ENCODE measurements at regions not wholly inside any gene's neighbourhood (a gene's known extent, or its start where the extent isn't known, plus 50 kb on each side); places are given as distances from the start of the nearest gene placed in this dataset.

GRCh38 chrX:8237718-8238117, 66.7 kb upstream of the VCX2 start:
- no peaks in the 10 kb centered on the region for H3K36me3 ChIP-seq (ENCODE audit: control insufficient read depth in 2 of 4, insufficient read depth in 4 of 4, low read length in 3 of 4)
- H3K18ac ChIP-seq (ENCODE audit: extremely low read depth, low read length) = no peak overlapping the region
- ChIA-PET POLR2A (ENCODE audit: partially characterized antibody) (no interaction called here), CTCF (ENCODE audit: partially characterized antibody) (interaction anchor here (0.5 to 1.3 kb wide), 2 partner anchors 18 to 21 kb away, joined by 4 read pairs; no protein-coding TSS in a partner anchor)
- no peak overlapping the region for H3K27ac ChIP-seq (ENCODE audit: low read depth, low read length)
- FAIRE-seq (peak; percentile 36), DNase-seq (ENCODE audit: low read depth in 1 of 2, low spot score in 2 of 2) (no peak)
- H2BK120ac ChIP-seq (replicated peaks; ENCODE audit: low read depth, low read length) = no peak overlapping the region
- H3K56ac ChIP-seq (replicated peaks; ENCODE audit: insufficient read length, low read depth, low read length) = no peak overlapping the region
- H3K23me2 ChIP-seq (ENCODE audit: low read depth, low read length) = no peaks in the 10 kb centered on the region
- 91% methylated on average over 6 of the region's 6 CpGs; no CpG with 5 or more reads in 1 of the 2 experiments for WGBS, 2 experiments (ENCODE audit: extremely low coverage in 1 of 2, insufficient coverage in 1 of 2, insufficient read length in 1 of 2, insufficient replicate concordance in 2 of 2, low coverage in 1 of 2, low lambda C conversion rate in 2 of 2, missing lambda C conversion rate in 1 of 2)
- H3K4me3 ChIP-seq (ENCODE audit: extremely low read depth in 1 of 4, insufficient read depth in 2 of 4, low read depth in 3 of 4, low read length in 4 of 4) = no peak overlapping the region
- H3K79me1 ChIP-seq (ENCODE audit: low read depth, low read length) = no peaks in the 10 kb centered on the region
- H3K79me2 ChIP-seq (ENCODE audit: control insufficient read depth in 1 of 2, insufficient read depth in 2 of 2, low read length in 2 of 2) = no peaks in the 10 kb centered on the region
- H3K4ac ChIP-seq (replicated peaks; ENCODE audit: insufficient read length, low read depth, low read length) = no peak overlapping the region
- no peak overlapping the region for H2AFZ ChIP-seq (ENCODE audit: low read length)
- H3K14ac ChIP-seq (ENCODE audit: insufficient read length) = no peak overlapping the region
- H2BK20ac ChIP-seq (ENCODE audit: low read length) = no peak overlapping the region
- no peaks in the 10 kb centered on the region for H3K9me3 ChIP-seq (ENCODE audit: insufficient read depth in 2 of 2, low read depth in 1 of 2, low read length in 1 of 2)
- H3K9ac ChIP-seq (replicated peaks in 1 of 4; ENCODE audit: extremely low read depth in 1 of 4, low read depth in 3 of 4, low read length in 3 of 4) = no peak overlapping the region
- H4K8ac ChIP-seq (ENCODE audit: extremely low read depth, insufficient read depth, low read length) = no peak overlapping the region
- no peak overlapping the region for H4K5ac ChIP-seq (ENCODE audit: insufficient read length, low read depth, low read length)
- no peaks in the 10 kb centered on the region for H3K4me1 ChIP-seq (replicated peaks in 1 of 4; ENCODE audit: control insufficient read depth in 3 of 4, insufficient read depth in 4 of 4, low read length in 3 of 4)
- H2BK5ac ChIP-seq (ENCODE audit: low read depth, low read length) = no peak overlapping the region
- no peak overlapping the region for H3K23ac ChIP-seq (ENCODE audit: insufficient read length)
- no peak overlapping the region for H4K91ac ChIP-seq (replicated peaks; ENCODE audit: insufficient read length, low read length)
- H2BK15ac ChIP-seq (ENCODE audit: low read length) = no peak overlapping the region
- no peak for TF ChIP-seq HDAC2 (IDR thresholded peaks at IDR 0.05; ENCODE audit: borderline replicate concordance in 1 of 2, low read depth in 2 of 2, low read length in 2 of 2)
- no peak for TF ChIP-seq JUND (IDR thresholded peaks at IDR 0.05; ENCODE audit: low read length)
- TF ChIP-seq SP4 (IDR thresholded peaks at IDR 0.05; ENCODE audit: low read length) = no peak
- TF ChIP-seq SIN3A (conservative IDR thresholded peaks at IDR 0.05 in 1 of 2, IDR thresholded peaks at IDR 0.05 in 1 of 2; ENCODE audit: low read depth in 1 of 2, low read length in 2 of 2) = no peak
- no peak for TF ChIP-seq PHF8 (conservative IDR thresholded peaks at IDR 0.05; ENCODE audit: low read depth, low read length)
- peak in 1 of 2 experiments; percentile 31; a peak in 1 of 4 replicates for TF ChIP-seq RAD21 (IDR thresholded peaks at IDR 0.05 in 1 of 2, conservative IDR thresholded peaks at IDR 0.05 in 1 of 2; ENCODE audit: low read depth in 2 of 2, low read length in 2 of 2)
- no peak for TF ChIP-seq RBBP5 (IDR thresholded peaks at IDR 0.05; ENCODE audit: borderline replicate concordance, low read depth, low read length)
- no peak for TF ChIP-seq HDAC6 (IDR thresholded peaks at IDR 0.05; ENCODE audit: low read depth, low read length)
- no peak for TF ChIP-seq POLR2A (IDR thresholded peaks at IDR 0.05; ENCODE audit: control extremely low read depth in 1 of 2, low read depth in 2 of 2, low read length in 2 of 2)
- H2BK12ac ChIP-seq (ENCODE audit: low read depth, low read length) = no peak overlapping the region
- H2AK5ac ChIP-seq (ENCODE audit: low read depth, low read length) = no peak overlapping the region
- H4K20me1 ChIP-seq (replicated peaks in 1 of 2; ENCODE audit: control insufficient read depth in 1 of 2, insufficient read depth in 2 of 2, low read length in 2 of 2) = no peaks in the 10 kb centered on the region
- no peaks in the 10 kb centered on the region for H3K27me3 ChIP-seq (replicated peaks in 1 of 4; ENCODE audit: control insufficient read depth in 3 of 4, extremely low read depth in 1 of 4, insufficient read depth in 3 of 4, low read length in 3 of 4)
- H3K4me2 ChIP-seq (ENCODE audit: insufficient read depth in 1 of 2, low read depth in 2 of 2, low read length in 2 of 2) = no peak overlapping the region
